ENCODE measurements at regions not wholly inside any gene's neighbourhood (a gene's known extent, or its start where the extent isn't known, plus 50 kb on each side); places are given as distances from the start of the nearest gene placed in this dataset.

- TF ChIP-seq CTCF (IDR thresholded peaks at IDR 0.05) (no peak), POLR2A (IDR thresholded peaks at IDR 0.05) (no peak)
These were observed 78.3 kb upstream of the TLK1 start for GRCh38 chr2:171238946-171239345.
